ENCODE measurements at regions not wholly inside any gene's neighbourhood (a gene's known extent, or its start where the extent isn't known, plus 50 kb on each side); places are given as distances from the start of the nearest gene placed in this dataset.

GRCh38 chr9:118321788-118322187, 617.6 kb downstream of the TLR4 start:
- no peak for DNase-seq

GRCh38 chr9:118324706-118325105, 620.5 kb downstream of the TLR4 start:
- DNase-seq = no peak

GRCh38 chr9:118325757-118326156, 621.6 kb downstream of the TLR4 start:
- DNase-seq = no peak

GRCh38 chr9:118326326-118326725, 622.1 kb downstream of the TLR4 start:
- no peak for DNase-seq

GRCh38 chr9:118330191-118330986, 626.2 kb downstream of the TLR4 start:
- DNase-seq = no peak

GRCh38 chr9:118331622-118332045, 627.4 kb downstream of the TLR4 start:
- no peak for DNase-seq

- no peak for DNase-seq
Measured at GRCh38 chr9:118336250-118336942, 632.2 kb downstream of the TLR4 start.

GRCh38 chr9:118336943-118337330, 632.7 kb downstream of the TLR4 start:
- DNase-seq = no peak

GRCh38 chr9:118360036-118360435, 655.8 kb downstream of the TLR4 start:
- no peak for DNase-seq

- DNase-seq = no peak
Measured at GRCh38 chr9:118362123-118362522, 657.9 kb downstream of the TLR4 start.

GRCh38 chr9:118362596-118362995, 658.4 kb downstream of the TLR4 start:
- DNase-seq = no peak

- no peak for DNase-seq
Measured at GRCh38 chr9:118364266-118365106, 660.3 kb downstream of the TLR4 start.

GRCh38 chr9:118366228-118366627, 662.0 kb downstream of the TLR4 start:
- DNase-seq = no peak

- no peak for DNase-seq
Measured at GRCh38 chr9:118367383-118367782, 663.2 kb downstream of the TLR4 start.

- DNase-seq = no peak
Measured at GRCh38 chr9:118384531-118385100, 680.4 kb downstream of the TLR4 start.

- no peak for DNase-seq
Measured at GRCh38 chr9:118395415-118395814, 691.2 kb downstream of the TLR4 start.

- DNase-seq = no peak
Measured at GRCh38 chr9:118401546-118401945, 697.3 kb downstream of the TLR4 start.

- no peak for DNase-seq
Measured at GRCh38 chr9:118414676-118415075, 710.5 kb downstream of the TLR4 start.

GRCh38 chr9:118418887-118419565, 714.8 kb downstream of the TLR4 start:
- DNase-seq = no peak

- DNase-seq = no peak
Measured at GRCh38 chr9:118419676-118420075, 715.5 kb downstream of the TLR4 start.

- no peak for DNase-seq
Measured at GRCh38 chr9:118422508-118422907, 718.3 kb downstream of the TLR4 start.

- DNase-seq = no peak
Measured at GRCh38 chr9:118423021-118423420, 718.8 kb downstream of the TLR4 start.

- no peak for DNase-seq
Measured at GRCh38 chr9:118423721-118424120, 719.5 kb downstream of the TLR4 start.

All from CD4-positive, alpha-beta T cell treated with Interleukin-21 for 1 hour (primary cell).